ENCODE measurements at regions not wholly inside any gene's neighbourhood (a gene's known extent, or its start where the extent isn't known, plus 50 kb on each side); places are given as distances from the start of the nearest gene placed in this dataset.

GRCh38 chr1:212189352-212189738 is 95.9 kb upstream of the PPP2R5A start:
- H3K4me1 ChIP-seq (ENCODE audit: control insufficient read depth, extremely low read depth, insufficient read depth, low read length) = peaks cover 6% of the 10 kb centered on the region
- no peak overlapping the region for H2AFZ ChIP-seq (ENCODE audit: low read depth, low read length)
- no peak overlapping the region for H3K4me3 ChIP-seq (replicated peaks in 1 of 3; ENCODE audit: insufficient read depth in 1 of 3, low read depth in 1 of 3, low read length in 3 of 3)
- DNase-seq (ENCODE audit: low read depth, low spot score) (no peak), FAIRE-seq (no peak)
- TF ChIP-seq POLR2A (IDR thresholded peaks at IDR 0.05; ENCODE audit: low read depth, low read length) (no peak), FOS (IDR thresholded peaks at IDR 0.05; ENCODE audit: borderline replicate concordance, insufficient read depth, low read length) (no peak), POLR2AphosphoS5 (IDR thresholded peaks at IDR 0.05; ENCODE audit: insufficient read depth, low read depth, low read length) (no peak), MYC (IDR thresholded peaks at IDR 0.05; ENCODE audit: low read depth, low read length) (no peak), GATA2 (IDR thresholded peaks at IDR 0.05; ENCODE audit: insufficient read depth, insufficient read length, low read depth, low read length) (no peak), CTCF (IDR thresholded peaks at IDR 0.05; ENCODE audit: extremely low read depth in 1 of 2, insufficient read depth in 1 of 2, low read depth in 1 of 2, low read length in 2 of 2) (no peak), EZH2 (IDR thresholded peaks at IDR 0.05; ENCODE audit: borderline replicate concordance, low read depth, low read length, severe bottlenecking) (no peak), MAX (IDR thresholded peaks at IDR 0.05; ENCODE audit: insufficient read depth, insufficient read length) (no peak), JUN (IDR thresholded peaks at IDR 0.05; ENCODE audit: borderline replicate concordance, insufficient read depth, insufficient read length, low read depth) (no peak)
- H3K27ac ChIP-seq (ENCODE audit: insufficient read depth, low read depth, low read length) = no peak overlapping the region
- no peaks in the 10 kb centered on the region for H3K79me2 ChIP-seq (ENCODE audit: control insufficient read depth, insufficient read depth, low read length)
- no peaks in the 10 kb centered on the region for H3K9me3 ChIP-seq (replicated peaks; ENCODE audit: control insufficient read depth, insufficient read depth, low read length)
- intact Hi-C loops (cut with micrococcal nuclease) (loop anchor here (2.0 kb wide), 1 partner anchor 23 kb away; no protein-coding TSS in a partner anchor), dilution Hi-C loops (cut with MboI; ENCODE audit: extremely low pct_ligation_motif_present, low sequenced_read_pairs) (no loop called here)
- no peaks in the 10 kb centered on the region for H3K36me3 ChIP-seq (ENCODE audit: control insufficient read depth in 2 of 2, extremely low read depth in 1 of 2, insufficient read depth in 2 of 2, low read length in 2 of 2)
- no peaks in the 10 kb centered on the region for H4K20me1 ChIP-seq (replicated peaks; ENCODE audit: control insufficient read depth, extremely low read depth, insufficient read depth, low read length)
- no peak overlapping the region for H3K4me2 ChIP-seq (ENCODE audit: insufficient read depth, low read length)
- no peaks in the 10 kb centered on the region for H3K27me3 ChIP-seq (ENCODE audit: control insufficient read depth in 2 of 2, insufficient read depth in 2 of 2, low read length in 2 of 2)
- POLR2A ChIA-PET = no interaction called here
- BruUV-seq (replicated peaks) = no TSS peak
- no peak overlapping the region for H3K9ac ChIP-seq (replicated peaks; ENCODE audit: extremely low read depth, insufficient read depth, low read length)
- CTCF ChIA-PET = interaction anchor here (1.5 kb wide), 1 partner anchor 119 kb away, joined by 3 read pairs; no protein-coding TSS in a partner anchor
- no peaks in the 10 kb centered on the region for H3K9me1 ChIP-seq (replicated peaks; ENCODE audit: control insufficient read depth, extremely low read depth, insufficient read depth, low read length)
